ENCODE measurements at regions not wholly inside any gene's neighbourhood (a gene's known extent, or its start where the extent isn't known, plus 50 kb on each side); places are given as distances from the start of the nearest gene placed in this dataset.

- TF ChIP-seq, protein P1, sequence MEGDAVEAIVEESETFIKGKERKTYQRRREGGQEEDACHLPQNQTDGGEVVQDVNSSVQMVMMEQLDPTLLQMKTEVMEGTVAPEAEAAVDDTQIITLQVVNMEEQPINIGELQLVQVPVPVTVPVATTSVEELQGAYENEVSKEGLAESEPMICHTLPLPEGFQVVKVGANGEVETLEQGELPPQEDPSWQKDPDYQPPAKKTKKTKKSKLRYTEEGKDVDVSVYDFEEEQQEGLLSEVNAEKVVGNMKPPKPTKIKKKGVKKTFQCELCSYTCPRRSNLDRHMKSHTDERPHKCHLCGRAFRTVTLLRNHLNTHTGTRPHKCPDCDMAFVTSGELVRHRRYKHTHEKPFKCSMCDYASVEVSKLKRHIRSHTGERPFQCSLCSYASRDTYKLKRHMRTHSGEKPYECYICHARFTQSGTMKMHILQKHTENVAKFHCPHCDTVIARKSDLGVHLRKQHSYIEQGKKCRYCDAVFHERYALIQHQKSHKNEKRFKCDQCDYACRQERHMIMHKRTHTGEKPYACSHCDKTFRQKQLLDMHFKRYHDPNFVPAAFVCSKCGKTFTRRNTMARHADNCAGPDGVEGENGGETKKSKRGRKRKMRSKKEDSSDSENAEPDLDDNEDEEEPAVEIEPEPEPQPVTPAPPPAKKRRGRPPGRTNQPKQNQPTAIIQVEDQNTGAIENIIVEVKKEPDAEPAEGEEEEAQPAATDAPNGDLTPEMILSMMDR (IDR thresholded peaks at IDR 0.05) = no peak
- TF ChIP-seq POLR2A (IDR thresholded peaks at IDR 0.05) = no peak
These were observed 212.7 kb upstream of the FMR1 start for GRCh38 chrX:147699061-147699460.

Measured in ovary (tissue), 3 donors.